GM23338 (cell line): ENCODE measurements at regions not wholly inside any gene's neighbourhood (a gene's known extent, or its start where the extent isn't known, plus 50 kb on each side); places are given as distances from the start of the nearest gene placed in this dataset.

ENCODE experiments used
- ATAC-seq: fragments of 200-7000 bp; cut with Tn5 transposase; 3 replicates; pipeline ENCODE4 v1.9.1; 2020
- DNase-seq: peaks from one replicate; pipeline ENCODE4 v3.0.0-alpha.2; 2015; ENCODE audit warnings: low spot score
- H2AFZ ChIP-seq: fragments of 200-600 bp; sonication (generic); 2 replicates; pipeline ENCODE4 v1.8.0; 2016; ENCODE audit warnings: antibody characterized with exemption, mild to moderate bottlenecking, moderate library complexity
- H3F3A ChIP-seq: fragments of 200-600 bp; sonication (generic); replicated peaks from 2 replicates; pipeline ENCODE4 v1.8.0; 2017; ENCODE audit warnings: antibody characterized with exemption, mixed run types, low read depth
- H3K27ac ChIP-seq: fragments of 200-600 bp; sonication (generic); 2 replicates; pipeline ENCODE4 v1.6.1; 2016; ENCODE audit warnings: low read depth
- H3K27me3 ChIP-seq: fragments of 200-600 bp; sonication (generic); 2 replicates; pipeline ENCODE4 v1.8.0; 2016; ENCODE audit warnings: mild to moderate bottlenecking, mixed run types, moderate library complexity; ENCODE audit not compliant: insufficient read depth
- H3K36me3 ChIP-seq: fragments of 200-600 bp; sonication (generic); 2 replicates; pipeline ENCODE4 v1.8.0; 2016; ENCODE audit warnings: mild to moderate bottlenecking; ENCODE audit not compliant: insufficient read depth
- H3K4me1 ChIP-seq: fragments of 200-600 bp; sonication (generic); 2 replicates; pipeline ENCODE4 v1.8.0; 2016; ENCODE audit warnings: mild to moderate bottlenecking, moderate library complexity; ENCODE audit not compliant: insufficient read depth
- H3K4me2 ChIP-seq: fragments of 200-600 bp; sonication (generic); 2 replicates; pipeline ENCODE4 v1.7.1; 2017; ENCODE audit warnings: mixed run types
- H3K4me3 ChIP-seq: fragments of 200-600 bp; sonication (generic); 2 replicates; pipeline ENCODE4 v1.6.1; 2016; ENCODE audit warnings: mixed run types
- H3K79me2 ChIP-seq: fragments of 200-600 bp; sonication (generic); replicated peaks from 2 replicates; pipeline ENCODE4 v1.8.0; 2017; ENCODE audit warnings: mild to moderate bottlenecking; ENCODE audit not compliant: insufficient read depth
- H3K9me2 ChIP-seq: fragments of 200-600 bp; sonication (generic); 2 replicates; pipeline ENCODE4 v1.8.0; 2017; ENCODE audit not compliant: insufficient read depth
- H4K20me1 ChIP-seq: fragments of 200-600 bp; sonication (generic); replicated peaks from 2 replicates; pipeline ENCODE4 v1.8.0; 2017; ENCODE audit warnings: mild to moderate bottlenecking; ENCODE audit not compliant: insufficient read depth
- H3K27ac Mint-ChIP-seq: 2 replicates; pipeline ENCODE4 v1.8.0; 2020; ENCODE audit warnings: inconsistent platforms, mild to moderate bottlenecking, moderate library complexity, mixed read lengths
- H3K27me3 Mint-ChIP-seq: 3 replicates; pipeline ENCODE4 v1.8.0; 2022; ENCODE audit warnings: low read depth, mild to moderate bottlenecking, moderate library complexity, mixed read lengths, inconsistent platforms; ENCODE audit not compliant: insufficient read depth, poor library complexity
- H3K36me3 Mint-ChIP-seq: 3 replicates; pipeline ENCODE4 v1.8.0; 2021; ENCODE audit warnings: low read depth, mild to moderate bottlenecking, inconsistent platforms, moderate library complexity, mixed read lengths
- H3K4me1 Mint-ChIP-seq: 3 replicates; pipeline ENCODE4 v1.8.0; 2020; ENCODE audit warnings: mild to moderate bottlenecking, inconsistent platforms, mixed read lengths
- H3K4me3 Mint-ChIP-seq: 3 replicates; pipeline ENCODE4 v1.8.0; 2021; ENCODE audit warnings: moderate library complexity, mild to moderate bottlenecking, inconsistent platforms, mixed read lengths
- H3K9me3 Mint-ChIP-seq: 3 replicates; pipeline ENCODE4 v1.8.0; 2020; ENCODE audit warnings: moderate library complexity, mild to moderate bottlenecking, inconsistent platforms, mixed read lengths
- EZH2 ChIP-seq: fragments of 200-600 bp; sonication (generic); IDR thresholded peaks from one replicate; pipeline ENCODE4 v1.8.0; 2017; ENCODE audit warnings: antibody characterized with exemption, mild to moderate bottlenecking, low read depth; ENCODE audit not compliant: unreplicated experiment
- EZH2phosphoT487 ChIP-seq: fragments of 200-600 bp; sonication (generic); IDR thresholded peaks from one replicate; pipeline ENCODE4 v1.8.1; 2018; ENCODE audit warnings: antibody characterized with exemption; ENCODE audit not compliant: unreplicated experiment
- JUNB ChIP-seq: IDR thresholded peaks from one replicate; pipeline ENCODE4 v1.6.1; 2016; ENCODE audit warnings: antibody characterized with exemption; ENCODE audit not compliant: unreplicated experiment
- POLR2AphosphoS5 ChIP-seq: IDR thresholded peaks from 2 replicates; pipeline ENCODE4 v1.6.1; 2016; ENCODE audit warnings: antibody characterized with exemption, low read depth
- ZNF114 ChIP-seq: fragments of 250-450 bp; sonication (Bioruptor Pico); IDR thresholded peaks from 2 replicates; pipeline ENCODE4 v1.5.0; 2020; ENCODE audit warnings: mild to moderate bottlenecking, moderate library complexity
- ZNF331 ChIP-seq: fragments of 250-450 bp; sonication (Bioruptor Pico); IDR thresholded peaks from 2 replicates; pipeline ENCODE4 v1.5.0; 2020; ENCODE audit warnings: low read depth, mild to moderate bottlenecking, moderate library complexity
- TF ChIP-seq, protein P1 (sequence below): fragments of 250-450 bp; sonication (Bioruptor Pico); IDR thresholded peaks from 2 replicates; pipeline ENCODE4 v1.5.0; 2020; ENCODE audit warnings: mild to moderate bottlenecking, moderate library complexity
- TF ChIP-seq, protein P2 (sequence below), 2 experiments: fragments of 200-600 bp in 1 of 2; sonication (generic) in 1 of 2; conservative IDR thresholded peaks; 2 replicates each; pipeline versions ENCODE4 v1.5.1 to v1.6.1; 2016 to 2017; ENCODE audit warnings: antibody characterized with exemption in 2 of 2, low read depth in 2 of 2, mild to moderate bottlenecking in 2 of 2, moderate library complexity in 1 of 2
- TF ChIP-seq, protein P3 (sequence below): IDR thresholded peaks from 2 replicates; pipeline ENCODE4 v1.6.1; 2016; ENCODE audit warnings: antibody characterized with exemption

DNA sequence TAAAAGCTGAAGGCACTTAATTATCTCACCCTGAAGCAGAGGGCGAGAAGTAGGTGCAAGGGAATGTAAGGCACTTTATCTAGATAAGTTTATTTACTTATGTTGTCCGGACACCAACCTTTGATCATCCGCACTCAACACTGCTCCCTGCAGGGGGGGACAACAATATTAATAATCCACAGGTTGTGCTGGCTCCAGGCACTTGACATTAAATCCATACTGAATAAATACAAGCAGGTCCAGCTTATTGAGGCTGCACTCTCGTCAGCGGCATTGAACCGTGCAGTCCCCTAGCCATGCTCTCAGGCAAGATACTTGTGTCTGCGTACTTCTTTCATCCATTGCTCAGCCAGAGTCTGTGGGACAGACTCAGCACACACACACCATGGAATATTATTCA, 374.5 kb upstream of the NBEA start (continued):
- TF ChIP-seq, protein P1, sequence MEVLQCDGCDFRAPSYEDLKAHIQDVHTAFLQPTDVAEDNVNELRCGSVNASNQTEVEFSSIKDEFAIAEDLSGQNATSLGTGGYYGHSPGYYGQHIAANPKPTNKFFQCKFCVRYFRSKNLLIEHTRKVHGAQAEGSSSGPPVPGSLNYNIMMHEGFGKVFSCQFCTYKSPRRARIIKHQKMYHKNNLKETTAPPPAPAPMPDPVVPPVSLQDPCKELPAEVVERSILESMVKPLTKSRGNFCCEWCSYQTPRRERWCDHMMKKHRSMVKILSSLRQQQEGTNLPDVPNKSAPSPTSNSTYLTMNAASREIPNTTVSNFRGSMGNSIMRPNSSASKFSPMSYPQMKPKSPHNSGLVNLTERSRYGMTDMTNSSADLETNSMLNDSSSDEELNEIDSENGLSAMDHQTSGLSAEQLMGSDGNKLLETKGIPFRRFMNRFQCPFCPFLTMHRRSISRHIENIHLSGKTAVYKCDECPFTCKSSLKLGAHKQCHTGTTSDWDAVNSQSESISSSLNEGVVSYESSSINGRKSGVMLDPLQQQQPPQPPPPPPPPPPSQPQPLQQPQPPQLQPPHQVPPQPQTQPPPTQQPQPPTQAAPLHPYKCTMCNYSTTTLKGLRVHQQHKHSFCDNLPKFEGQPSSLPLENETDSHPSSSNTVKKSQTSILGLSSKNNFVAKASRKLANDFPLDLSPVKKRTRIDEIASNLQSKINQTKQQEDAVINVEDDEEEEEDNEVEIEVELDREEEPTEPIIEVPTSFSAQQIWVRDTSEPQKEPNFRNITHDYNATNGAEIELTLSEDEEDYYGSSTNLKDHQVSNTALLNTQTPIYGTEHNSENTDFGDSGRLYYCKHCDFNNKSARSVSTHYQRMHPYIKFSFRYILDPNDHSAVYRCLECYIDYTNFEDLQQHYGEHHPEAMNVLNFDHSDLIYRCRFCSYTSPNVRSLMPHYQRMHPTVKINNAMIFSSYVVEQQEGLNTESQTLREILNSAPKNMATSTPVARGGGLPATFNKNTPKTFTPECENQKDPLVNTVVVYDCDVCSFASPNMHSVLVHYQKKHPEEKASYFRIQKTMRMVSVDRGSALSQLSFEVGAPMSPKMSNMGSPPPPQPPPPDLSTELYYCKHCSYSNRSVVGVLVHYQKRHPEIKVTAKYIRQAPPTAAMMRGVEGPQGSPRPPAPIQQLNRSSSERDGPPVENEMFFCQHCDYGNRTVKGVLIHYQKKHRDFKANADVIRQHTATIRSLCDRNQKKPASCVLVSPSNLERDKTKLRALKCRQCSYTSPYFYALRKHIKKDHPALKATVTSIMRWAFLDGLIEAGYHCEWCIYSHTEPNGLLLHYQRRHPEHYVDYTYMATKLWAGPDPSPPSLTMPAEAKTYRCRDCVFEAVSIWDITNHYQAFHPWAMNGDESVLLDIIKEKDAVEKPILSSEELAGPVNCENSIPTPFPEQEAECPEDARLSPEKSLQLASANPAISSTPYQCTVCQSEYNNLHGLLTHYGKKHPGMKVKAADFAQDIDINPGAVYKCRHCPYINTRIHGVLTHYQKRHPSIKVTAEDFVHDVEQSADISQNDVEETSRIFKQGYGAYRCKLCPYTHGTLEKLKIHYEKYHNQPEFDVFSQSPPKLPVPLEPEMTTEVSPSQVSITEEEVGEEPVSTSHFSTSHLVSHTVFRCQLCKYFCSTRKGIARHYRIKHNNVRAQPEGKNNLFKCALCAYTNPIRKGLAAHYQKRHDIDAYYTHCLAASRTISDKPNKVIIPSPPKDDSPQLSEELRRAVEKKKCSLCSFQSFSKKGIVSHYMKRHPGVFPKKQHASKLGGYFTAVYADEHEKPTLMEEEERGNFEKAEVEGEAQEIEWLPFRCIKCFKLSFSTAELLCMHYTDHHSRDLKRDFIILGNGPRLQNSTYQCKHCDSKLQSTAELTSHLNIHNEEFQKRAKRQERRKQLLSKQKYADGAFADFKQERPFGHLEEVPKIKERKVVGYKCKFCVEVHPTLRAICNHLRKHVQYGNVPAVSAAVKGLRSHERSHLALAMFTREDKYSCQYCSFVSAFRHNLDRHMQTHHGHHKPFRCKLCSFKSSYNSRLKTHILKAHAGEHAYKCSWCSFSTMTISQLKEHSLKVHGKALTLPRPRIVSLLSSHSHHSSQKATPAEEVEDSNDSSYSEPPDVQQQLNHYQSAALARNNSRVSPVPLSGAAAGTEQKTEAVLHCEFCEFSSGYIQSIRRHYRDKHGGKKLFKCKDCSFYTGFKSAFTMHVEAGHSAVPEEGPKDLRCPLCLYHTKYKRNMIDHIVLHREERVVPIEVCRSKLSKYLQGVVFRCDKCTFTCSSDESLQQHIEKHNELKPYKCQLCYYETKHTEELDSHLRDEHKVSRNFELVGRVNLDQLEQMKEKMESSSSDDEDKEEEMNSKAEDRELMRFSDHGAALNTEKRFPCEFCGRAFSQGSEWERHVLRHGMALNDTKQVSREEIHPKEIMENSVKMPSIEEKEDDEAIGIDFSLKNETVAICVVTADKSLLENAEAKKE (CRISPR knock-in tag): no peak
- TF ChIP-seq ZNF114: no peak

DNA sequence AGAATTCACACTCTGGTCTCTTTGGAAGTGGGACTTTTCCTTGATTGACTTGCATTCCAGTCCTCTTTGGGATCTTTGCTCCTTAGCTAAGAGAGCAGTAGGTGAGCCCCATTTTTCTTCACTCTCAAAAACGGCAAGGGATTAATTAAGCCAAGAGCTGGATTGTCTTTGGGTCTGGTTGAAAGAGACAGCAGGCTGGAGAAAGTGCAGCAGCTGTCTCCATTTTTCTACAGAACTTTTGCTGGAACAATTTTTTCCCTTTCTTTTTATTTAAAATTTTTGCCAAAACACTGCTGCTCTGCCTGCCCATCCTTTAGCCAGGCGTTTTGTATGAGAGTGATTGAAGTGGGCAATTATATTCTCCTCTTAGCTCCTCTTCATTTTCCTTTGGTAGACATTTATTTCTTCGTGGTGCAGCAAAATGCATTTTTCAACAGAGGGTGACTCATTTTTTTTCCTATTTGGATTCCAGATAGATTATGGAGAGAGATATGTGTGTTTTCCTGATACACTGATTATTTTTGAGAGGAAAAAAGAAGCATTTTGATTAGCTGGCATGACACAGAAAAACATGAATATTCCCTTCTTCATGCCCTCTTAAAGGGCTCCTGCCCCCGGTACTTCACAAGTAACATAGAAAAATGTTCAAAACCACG, 371.2 kb upstream of the NBEA start:
- Histone ChIP-seq H3K9me2 (peaks cover 13% of the 10 kb centered on the region; the same call in 1 of the 2 replicates), H3K27ac (no peak overlapping the region), H3K79me2 (no peaks in the 10 kb centered on the region), H2AFZ (peak overlapping the region; percentile 72; the same call in 1 of the 2 replicates), H3K4me1 (no peaks in the 10 kb centered on the region), H3F3A (no peaks in the 10 kb centered on the region), H3K4me3 (no peak overlapping the region), H3K27me3 (no peaks in the 10 kb centered on the region), H3K4me2 (no peak overlapping the region), H4K20me1 (no peaks in the 10 kb centered on the region), H3K36me3 (no peaks in the 10 kb centered on the region)
- no peak for ATAC-seq
- no peak for DNase-seq
- no peaks in the 10 kb centered on the region for H3K4me1 Mint-ChIP-seq
- H3K27me3 Mint-ChIP-seq: no peaks in the 10 kb centered on the region
- H3K36me3 Mint-ChIP-seq: no peaks in the 10 kb centered on the region
- H3K9me3 Mint-ChIP-seq: no peaks in the 10 kb centered on the region
- TF ChIP-seq EZH2 (no peak), EZH2phosphoT487 (no peak), POLR2AphosphoS5 (no peak), ZNF331 (CRISPR knock-in tag) (no peak), JUNB (no peak), ZNF114 (no peak)
- TF ChIP-seq, protein P2, sequence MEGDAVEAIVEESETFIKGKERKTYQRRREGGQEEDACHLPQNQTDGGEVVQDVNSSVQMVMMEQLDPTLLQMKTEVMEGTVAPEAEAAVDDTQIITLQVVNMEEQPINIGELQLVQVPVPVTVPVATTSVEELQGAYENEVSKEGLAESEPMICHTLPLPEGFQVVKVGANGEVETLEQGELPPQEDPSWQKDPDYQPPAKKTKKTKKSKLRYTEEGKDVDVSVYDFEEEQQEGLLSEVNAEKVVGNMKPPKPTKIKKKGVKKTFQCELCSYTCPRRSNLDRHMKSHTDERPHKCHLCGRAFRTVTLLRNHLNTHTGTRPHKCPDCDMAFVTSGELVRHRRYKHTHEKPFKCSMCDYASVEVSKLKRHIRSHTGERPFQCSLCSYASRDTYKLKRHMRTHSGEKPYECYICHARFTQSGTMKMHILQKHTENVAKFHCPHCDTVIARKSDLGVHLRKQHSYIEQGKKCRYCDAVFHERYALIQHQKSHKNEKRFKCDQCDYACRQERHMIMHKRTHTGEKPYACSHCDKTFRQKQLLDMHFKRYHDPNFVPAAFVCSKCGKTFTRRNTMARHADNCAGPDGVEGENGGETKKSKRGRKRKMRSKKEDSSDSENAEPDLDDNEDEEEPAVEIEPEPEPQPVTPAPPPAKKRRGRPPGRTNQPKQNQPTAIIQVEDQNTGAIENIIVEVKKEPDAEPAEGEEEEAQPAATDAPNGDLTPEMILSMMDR (conservative IDR thresholded peaks at IDR 0.05; ENCODE audit: low read depth in 2 of 2): no peak
- TF ChIP-seq, protein P3, sequence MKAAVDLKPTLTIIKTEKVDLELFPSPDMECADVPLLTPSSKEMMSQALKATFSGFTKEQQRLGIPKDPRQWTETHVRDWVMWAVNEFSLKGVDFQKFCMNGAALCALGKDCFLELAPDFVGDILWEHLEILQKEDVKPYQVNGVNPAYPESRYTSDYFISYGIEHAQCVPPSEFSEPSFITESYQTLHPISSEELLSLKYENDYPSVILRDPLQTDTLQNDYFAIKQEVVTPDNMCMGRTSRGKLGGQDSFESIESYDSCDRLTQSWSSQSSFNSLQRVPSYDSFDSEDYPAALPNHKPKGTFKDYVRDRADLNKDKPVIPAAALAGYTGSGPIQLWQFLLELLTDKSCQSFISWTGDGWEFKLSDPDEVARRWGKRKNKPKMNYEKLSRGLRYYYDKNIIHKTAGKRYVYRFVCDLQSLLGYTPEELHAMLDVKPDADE: no peak
- H3K4me3 Mint-ChIP-seq: no peak overlapping the region
- H3K27ac Mint-ChIP-seq: no peak overlapping the region
